NCI-H1930 (cell line): ENCODE measurements at regions not wholly inside any gene's neighbourhood (a gene's known extent, or its start where the extent isn't known, plus 50 kb on each side); places are given as distances from the start of the nearest gene placed in this dataset.

ENCODE experiments used
- DNase-seq, 2 experiments: peaks; one replicate each; lab custom pipeline; 2025; lab: John Stamatoyannopoulos, UW

DNA sequence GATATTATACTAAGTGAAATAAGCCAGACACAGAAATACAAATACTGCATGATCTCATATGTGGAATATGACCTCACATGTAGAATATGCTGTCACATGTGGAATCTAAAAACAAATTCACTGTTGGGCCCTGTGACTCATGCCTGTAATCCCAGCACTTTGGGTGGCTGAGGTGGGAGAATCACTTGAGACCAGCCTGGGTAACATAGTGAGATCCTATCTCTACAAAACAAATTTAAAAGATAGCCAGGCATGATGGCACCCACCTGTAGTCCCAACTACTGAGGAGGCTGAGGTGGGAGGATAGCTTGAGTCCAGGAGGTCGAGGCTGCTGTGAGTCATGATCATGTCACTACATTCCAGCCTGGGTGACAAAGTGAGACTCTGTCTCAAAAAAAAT is 160.3 kb downstream of the PTEN start:
- no peak for DNase-seq

- no peak for DNase-seq
Observed at GRCh38 chr10:88026031-88026430, 162.6 kb downstream of the PTEN start.

DNA sequence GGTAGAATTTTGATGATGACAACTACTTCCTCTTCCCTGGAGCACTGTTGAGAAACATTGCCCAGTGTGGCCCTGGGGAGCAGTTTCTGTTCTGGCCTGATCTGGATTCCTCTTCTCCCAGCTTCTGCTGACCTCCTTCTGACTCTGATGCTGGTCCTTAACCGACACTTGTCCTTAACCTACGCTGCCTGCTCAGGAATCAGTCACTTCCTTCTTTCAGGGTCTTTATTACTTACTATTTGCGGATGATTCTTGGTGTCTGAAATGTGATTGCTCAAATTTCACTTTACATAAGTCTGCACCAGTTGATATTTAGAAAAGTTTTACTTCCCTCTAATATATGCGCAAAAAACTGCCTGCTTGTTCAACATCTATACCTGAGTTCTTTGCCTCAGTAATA is 164.1 kb downstream of the PTEN start:
- DNase-seq, result no peak

DNA sequence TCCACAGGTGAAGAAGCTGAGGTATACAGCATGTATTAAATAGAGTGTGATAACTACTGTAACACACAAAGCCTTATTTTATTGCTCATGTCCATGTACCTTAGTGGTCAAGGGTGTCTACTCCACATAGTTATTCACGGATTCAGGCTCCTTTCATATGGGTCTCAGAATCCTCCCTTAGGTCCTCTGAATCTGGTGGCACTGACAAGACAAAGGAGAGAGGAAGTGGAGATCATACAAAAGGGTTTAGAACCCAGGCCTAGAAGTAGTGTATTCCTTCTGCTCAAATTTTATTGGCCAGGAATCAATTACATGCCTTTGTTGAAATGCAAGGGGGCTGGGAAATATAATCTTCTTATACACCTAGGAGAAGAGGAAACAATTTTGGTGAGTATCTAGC is 164.6 kb downstream of the PTEN start:
- DNase-seq, result no peak

GRCh38 chr10:88028654-88029053 is 165.2 kb downstream of the PTEN start:
- DNase-seq, result no peak

GRCh38 chr10:88032566-88032965 is 169.1 kb downstream of the PTEN start:
- DNase-seq, result no peak

GRCh38 chr10:88033385-88033784 is 170.0 kb downstream of the PTEN start:
- no peak for DNase-seq

DNA sequence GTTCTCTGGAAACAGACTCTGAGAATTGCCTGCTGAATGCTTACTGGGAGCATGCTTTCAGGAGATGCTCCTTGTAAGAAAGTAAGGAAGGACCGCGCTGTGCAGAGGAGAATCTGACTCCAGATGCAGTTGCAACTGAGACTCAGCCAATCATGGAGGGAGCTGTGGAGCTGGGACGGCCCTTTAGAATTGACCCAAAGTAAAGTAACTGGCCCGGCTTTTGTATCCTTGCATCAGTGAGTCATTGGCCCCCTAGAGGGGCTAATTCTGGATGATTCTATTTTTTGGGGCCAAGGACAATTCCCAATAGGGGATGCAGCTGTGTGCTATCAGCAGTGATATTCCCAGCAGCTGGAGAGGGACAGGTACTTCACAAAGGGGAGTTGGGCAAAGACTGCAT is 170.4 kb downstream of the PTEN start:
- no peak for DNase-seq

GRCh38 chr10:88036126-88036525 is 172.7 kb downstream of the PTEN start:
- no peak for DNase-seq

DNA sequence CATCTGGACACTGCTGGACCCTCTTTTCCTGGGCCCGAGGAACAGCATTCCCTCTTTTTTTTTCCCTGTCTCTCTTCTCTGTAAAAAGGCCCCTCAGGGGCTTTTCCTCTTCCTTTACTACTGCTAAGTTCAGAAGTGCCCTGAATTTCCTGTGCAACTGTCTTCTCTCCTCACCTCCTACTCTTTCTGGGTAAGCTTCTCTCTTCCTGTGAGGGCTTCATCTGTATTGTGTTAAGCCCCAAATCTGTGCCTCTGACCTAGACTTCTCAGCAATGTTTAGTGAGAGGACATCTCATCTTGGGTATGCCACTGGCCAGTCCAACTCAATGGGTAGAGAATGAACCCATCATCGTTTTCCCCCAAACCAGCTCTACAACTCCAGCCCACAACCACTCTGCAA is 174.2 kb downstream of the PTEN start:
- DNase-seq, result no peak

GRCh38 chr10:88038268-88038667 is 174.8 kb downstream of the PTEN start:
- DNase-seq, result no peak

GRCh38 chr10:88039496-88040200 is 176.2 kb downstream of the PTEN start:
- DNase-seq, result no peak

- DNase-seq, result no peak
Observed at GRCh38 chr10:88041243-88042159, 178.1 kb downstream of the PTEN start.

GRCh38 chr10:88042160-88043100 is 179.0 kb downstream of the PTEN start:
- DNase-seq, result no peak

DNA sequence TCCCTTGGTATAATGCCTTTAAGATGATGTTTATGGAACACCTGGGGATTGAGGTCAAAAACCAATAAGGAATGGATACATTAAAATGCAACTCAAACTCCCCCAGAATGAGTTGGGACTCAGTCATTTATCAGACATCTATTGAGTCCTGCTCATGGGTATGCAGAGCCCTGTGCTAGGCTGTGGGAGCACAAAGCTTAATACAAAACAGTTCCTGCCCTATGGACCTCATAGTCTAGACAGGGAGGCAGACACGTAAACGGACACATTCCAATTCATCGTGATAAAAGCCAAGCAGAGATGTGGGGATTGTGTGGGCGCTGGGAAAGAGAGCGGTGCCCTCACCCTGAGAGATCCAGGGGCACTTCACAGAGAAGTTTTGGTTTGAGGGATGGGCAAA is 181.7 kb downstream of the PTEN start:
- no peak for DNase-seq

- DNase-seq, result no peak
Observed at GRCh38 chr10:88045656-88046415, 182.4 kb downstream of the PTEN start.

- DNase-seq, result no peak
Observed at GRCh38 chr10:88047579-88047978, 184.2 kb downstream of the PTEN start.

DNA sequence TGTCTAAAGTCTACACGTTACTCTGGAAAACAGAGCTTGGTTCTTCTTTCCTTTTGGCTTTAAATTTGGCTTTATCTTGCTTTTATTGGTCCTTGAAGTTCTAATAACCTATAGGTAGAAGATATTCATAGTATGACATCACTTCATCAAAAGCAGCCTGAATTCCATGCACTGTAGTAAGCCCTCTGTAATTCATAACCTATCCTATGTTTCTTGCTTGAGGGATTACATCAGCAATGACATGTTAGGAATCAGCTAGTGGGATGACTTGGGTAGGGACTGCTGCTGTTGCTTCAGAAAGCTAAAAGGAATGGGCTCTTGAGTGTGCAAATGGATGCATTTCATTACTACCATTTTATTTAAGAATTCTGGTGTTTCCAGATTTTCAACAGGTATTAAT is 184.9 kb downstream of the PTEN start:
- no peak for DNase-seq

DNA sequence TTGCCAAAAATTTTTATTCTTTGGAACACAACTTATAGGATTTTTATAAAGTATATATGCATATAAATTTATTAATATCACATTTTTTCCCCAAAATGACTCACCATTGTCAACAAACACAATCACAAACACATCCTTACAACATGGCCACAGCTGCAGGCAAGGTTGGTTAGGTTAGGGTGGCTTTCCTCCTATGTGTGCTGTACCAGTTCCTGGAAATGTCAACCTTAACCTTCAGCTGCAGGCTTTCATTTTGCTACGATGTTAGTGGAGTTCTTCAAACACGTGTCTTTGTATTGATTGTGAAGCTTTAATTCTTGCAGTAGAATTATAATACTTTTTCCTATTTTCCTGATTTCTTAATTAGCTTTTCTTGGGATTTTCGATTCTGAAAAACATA is 185.8 kb downstream of the PTEN start:
- no peak for DNase-seq

DNA sequence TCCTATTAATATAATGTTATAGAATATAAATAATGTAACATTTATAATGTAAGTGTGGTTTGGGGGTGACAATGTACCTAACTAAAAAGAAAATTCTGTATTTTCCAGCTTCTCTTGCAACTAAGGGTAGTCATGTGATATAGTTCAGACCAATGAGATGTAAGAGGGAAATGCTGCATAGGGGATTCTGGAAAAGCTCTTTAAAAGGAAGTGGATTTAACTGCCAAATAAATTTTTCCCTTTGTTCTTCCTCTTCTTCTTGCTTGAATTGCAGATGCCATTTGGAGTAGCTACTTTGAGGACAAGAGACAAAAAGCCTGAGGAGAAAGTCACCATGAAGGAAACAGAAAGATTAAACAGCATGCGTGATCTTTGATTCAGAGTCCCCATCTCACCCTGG is 194.3 kb downstream of the PTEN start:
- no peak for DNase-seq

- no peak for DNase-seq
Observed at GRCh38 chr10:88058750-88059149, 195.3 kb downstream of the PTEN start.

DNA sequence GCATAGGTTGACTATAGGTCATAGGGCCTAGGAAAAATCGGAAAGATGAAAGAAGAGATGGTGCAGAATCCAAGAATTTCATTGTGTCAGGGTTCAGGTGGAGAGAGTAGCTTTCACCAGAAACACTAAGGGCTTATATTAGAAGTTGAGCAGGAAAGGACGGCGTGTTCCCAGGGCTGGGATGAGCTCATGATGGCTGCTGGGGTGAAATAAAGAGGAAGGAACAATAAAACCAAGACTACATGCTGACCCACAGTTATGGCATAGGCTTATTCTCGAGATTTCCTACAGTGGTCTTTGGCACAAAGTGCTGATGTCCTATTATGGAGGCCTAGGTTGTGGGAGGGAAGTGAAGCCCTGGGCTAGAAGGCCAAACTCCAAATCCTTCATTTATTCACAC is 195.8 kb downstream of the PTEN start:
- no peak for DNase-seq
